Lung (tissue), 11 donors: ENCODE measurements at regions not wholly inside any gene's neighbourhood (a gene's known extent, or its start where the extent isn't known, plus 50 kb on each side); places are given as distances from the start of the nearest gene placed in this dataset.
A peak's percentile ranks its signal among the peaks of the same experiment; 100 is the strongest.

Experiments
- ATAC-seq: fragments of 200-7000 bp; cut with Tn5 transposase; one replicate; pipeline ENCODE4 v1.9.1; 2020; ENCODE audit warnings: moderate number of reproducible peaks; ENCODE audit not compliant: insufficient read depth, low FRiP score
- DNase-seq, 3 donors: peaks; one replicate each; pipeline ENCODE4 v3.0.0-alpha.2; 2013 to 2017
- H3K27ac ChIP-seq, 2 donors: one replicate each; pipeline ENCODE4 v1.5.1; 2013; ENCODE audit warnings: mild to moderate bottlenecking in 2 of 2, moderate library complexity in 2 of 2, control low read depth in 1 of 2, inconsistent platforms in 1 of 2, low read depth in 1 of 2, low read length in 1 of 2
- H3K27me3 ChIP-seq, 3 donors: one replicate each; pipeline ENCODE4 v1.5.1; 2013; ENCODE audit warnings: low read length in 2 of 3; ENCODE audit not compliant: control insufficient read depth in 3 of 3, insufficient read depth in 3 of 3
- H3K36me3 ChIP-seq, 4 donors: one replicate each; pipeline ENCODE4 v1.5.1; 2013; ENCODE audit warnings: low read length in 4 of 4, mild to moderate bottlenecking in 1 of 4, moderate library complexity in 1 of 4; ENCODE audit not compliant: control insufficient read depth in 4 of 4, insufficient read depth in 4 of 4
- H3K4me1 ChIP-seq, 5 donors: one replicate each; pipeline ENCODE4 v1.5.1; 2013; ENCODE audit warnings: low read length in 5 of 5, mild to moderate bottlenecking in 2 of 5, moderate library complexity in 1 of 5; ENCODE audit not compliant: control insufficient read depth in 5 of 5, insufficient read depth in 5 of 5
- H3K4me3 ChIP-seq: one replicate; pipeline ENCODE4 v1.5.1; 2013; ENCODE audit warnings: mild to moderate bottlenecking, control low read depth, moderate library complexity
- H3K9ac ChIP-seq, 2 donors: one replicate each; pipeline ENCODE4 v1.5.1; 2013; ENCODE audit warnings: low read length in 2 of 2, control low read depth in 1 of 2; ENCODE audit not compliant: insufficient read depth in 1 of 2
- H3K9me3 ChIP-seq, 4 donors: one replicate each; pipeline ENCODE4 v1.5.1; 2013; ENCODE audit warnings: low read length in 3 of 4, mild to moderate bottlenecking in 1 of 4, moderate library complexity in 1 of 4; ENCODE audit not compliant: control insufficient read depth in 4 of 4, insufficient read depth in 3 of 4
- CTCF ChIP-seq: IDR thresholded peaks from 2 replicates; pipeline ENCODE4 v1.5.1; 2012; ENCODE audit warnings: mild to moderate bottlenecking; ENCODE audit errors: control extremely low read depth, extremely low read depth
- WGBS, 2 donors: extraction: QIAGEN DNeasy Blood & Tissue Kit; methylation state at CpG; one replicate each; pipeline ENCODE4 v1.1.7; 2013; 5-methylcytosine and 5-hydroxymethylcytosine counted together
- donor health status: control.
- donor health status: control.
- donor health status: Bipolar disorder and iron deficiency.
- donor health status: healthy.
- donor health status: DM: yes; HTN: yes; CAD: no.

GRCh38 chr4:60314416-60314815 lies 885.7 kb upstream of the ADGRL3 start:
- no peaks in the 10 kb centered on the region for H3K9me3 ChIP-seq
- H3K27me3 ChIP-seq = no peaks in the 10 kb centered on the region
- H3K36me3 ChIP-seq = no peaks in the 10 kb centered on the region
- ATAC-seq (no peak), DNase-seq (no peak)
- no peak overlapping the region for H3K4me3 ChIP-seq
- no peak overlapping the region for H3K27ac ChIP-seq
- no peak for TF ChIP-seq CTCF
- H3K4me1 ChIP-seq = peaks cover 0 to 8% (median 0%) of the 10 kb centered on the region in 5 donors
- H3K9ac ChIP-seq = no peak overlapping the region
- WGBS, 2 donors = 72 to 82% methylated on average over 4 of the region's 4 CpGs

- no peaks in the 10 kb centered on the region for H3K36me3 ChIP-seq
- H3K4me3 ChIP-seq = no peak overlapping the region
- peaks cover 0 to 8% (median 0%) of the 10 kb centered on the region in 5 donors for H3K4me1 ChIP-seq
- no peak overlapping the region for H3K9ac ChIP-seq
- ATAC-seq (no peak), DNase-seq (no peak)
- no peaks in the 10 kb centered on the region for H3K9me3 ChIP-seq
- TF ChIP-seq CTCF = no peak
- no peak overlapping the region for H3K27ac ChIP-seq
- H3K27me3 ChIP-seq = no peaks in the 10 kb centered on the region
- 80% methylated on average over 2 of the region's 2 CpGs for WGBS, 2 donors
Measured at GRCh38 chr4:60315586-60315985, 884.5 kb upstream of the ADGRL3 start.

- H3K9me3 ChIP-seq = no peaks in the 10 kb centered on the region
- DNase-seq (no peak), ATAC-seq (no peak)
- no peak overlapping the region for H3K27ac ChIP-seq
- TF ChIP-seq CTCF = no peak
- H3K36me3 ChIP-seq = no peaks in the 10 kb centered on the region
- H3K4me3 ChIP-seq = no peak overlapping the region
- H3K4me1 ChIP-seq = peaks cover 0 to 19% (median 0%) of the 10 kb centered on the region in 5 donors
- WGBS, 2 donors = 78 to 79% methylated on average over 3 of the region's 3 CpGs
- H3K27me3 ChIP-seq = no peaks in the 10 kb centered on the region
- H3K9ac ChIP-seq = no peak overlapping the region
Measured at GRCh38 chr4:60326735-60327134, 873.4 kb upstream of the ADGRL3 start.

DNA sequence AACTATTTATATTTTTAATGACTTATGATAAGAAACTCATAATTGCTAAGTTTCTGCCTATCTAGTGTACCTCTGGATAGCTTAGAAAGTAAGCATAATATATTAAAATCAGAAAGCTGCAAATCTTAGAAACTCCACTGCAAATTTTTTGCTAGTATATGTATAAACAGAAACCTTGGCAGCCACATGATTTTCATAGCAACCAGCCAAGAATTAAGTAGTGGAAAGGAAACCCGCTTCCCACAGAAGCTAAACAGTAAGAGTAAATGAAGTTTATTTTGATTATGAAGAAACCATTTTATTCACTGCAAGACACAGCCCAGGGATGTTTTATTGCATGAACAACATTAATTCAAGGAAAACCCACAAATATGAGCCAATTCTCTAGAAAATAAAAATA lies 872.5 kb upstream of the ADGRL3 start:
- no peak for TF ChIP-seq CTCF
- H3K36me3 ChIP-seq = no peaks in the 10 kb centered on the region
- DNase-seq (peak in 2 of 3 donors; percentile 61 to 77), ATAC-seq (no peak)
- no peaks in the 10 kb centered on the region for H3K9me3 ChIP-seq
- H3K9ac ChIP-seq = no peak overlapping the region
- 36 to 53% methylated on average over 1 of the region's 1 CpG for WGBS, 2 donors
- H3K4me3 ChIP-seq = no peak overlapping the region
- H3K4me1 ChIP-seq = peaks cover 0 to 19% (median 0%) of the 10 kb centered on the region in 5 donors
- no peak overlapping the region for H3K27ac ChIP-seq
- no peaks in the 10 kb centered on the region for H3K27me3 ChIP-seq
